IMR-90 (cell line): ENCODE measurements at regions not wholly inside any gene's neighbourhood (a gene's known extent, or its start where the extent isn't known, plus 50 kb on each side); places are given as distances from the start of the nearest gene placed in this dataset.

ENCODE experiments used
- ATAC-seq: fragments of 200-7000 bp; cut with Tn5 transposase; 2 replicates; pipeline ENCODE4 v1.9.1; 2020; ENCODE audit warnings: low read depth, mild to moderate bottlenecking, moderate library complexity
- BruUV-seq: library from RNA; stranded (reverse); fragments of 400-500 nt; replicated peaks from 2 replicates; lab custom pipeline; 2021; lab: Mats Ljungman, UMichigan
- CTCF ChIA-PET: fragments of 300-600 bp; formaldehyde crosslinking; extraction: SDS; loops from one replicate; lab custom pipeline; 2021; ENCODE audit warnings: antibody characterized with exemption; lab: Yijun Ruan, JAX
- POLR2A ChIA-PET: fragments of 300-600 bp; sonication (Branson Sonifier 250); formaldehyde crosslinking; loops from one replicate; lab custom pipeline; 2022; ENCODE audit warnings: antibody characterized with exemption; ENCODE audit not compliant: unreplicated experiment; lab: Charles Lee
- DNase-seq: peaks from one replicate; pipeline ENCODE4 v3.0.0; 2013
- H2AFZ ChIP-seq: replicated peaks from 2 replicates; pipeline ENCODE3; 2013; ENCODE audit warnings: low read length, mild to moderate bottlenecking; ENCODE audit not compliant: poor library complexity
- H2AK5ac ChIP-seq: 2 replicates; pipeline ENCODE4 v1.6.1; 2013; ENCODE audit warnings: low read depth, low read length, inconsistent platforms
- H2AK9ac ChIP-seq: replicated peaks from 2 replicates; pipeline ENCODE3; 2013; ENCODE audit warnings: mild to moderate bottlenecking, low read depth, low read length, moderate library complexity; ENCODE audit not compliant: poor library complexity
- H2BK120ac ChIP-seq: 2 replicates; pipeline ENCODE4 v1.6.1; 2013; ENCODE audit warnings: low read depth, low read length, inconsistent platforms
- H2BK15ac ChIP-seq: 3 replicates; pipeline ENCODE4 v1.6.1; 2013; ENCODE audit warnings: low read depth, low read length, inconsistent platforms
- H2BK20ac ChIP-seq: 2 replicates; pipeline ENCODE4 v1.6.1; 2013; ENCODE audit warnings: low read depth, mild to moderate bottlenecking, inconsistent platforms, low read length, moderate library complexity
- H2BK5ac ChIP-seq: 2 replicates; pipeline ENCODE4 v1.6.1; 2013; ENCODE audit warnings: mild to moderate bottlenecking, low read depth, low read length, inconsistent platforms; ENCODE audit not compliant: poor library complexity, severe bottlenecking
- H3K14ac ChIP-seq: replicated peaks from 2 replicates; pipeline ENCODE4 v1.6.1; 2013; ENCODE audit warnings: low read depth, low read length, inconsistent platforms
- H3K18ac ChIP-seq: 2 replicates; pipeline ENCODE4 v1.6.1; 2013; ENCODE audit warnings: low read depth, low read length, control low read depth
- H3K23ac ChIP-seq: 2 replicates; pipeline ENCODE4 v1.6.1; 2013; ENCODE audit warnings: low read depth, low read length, inconsistent platforms
- H3K27ac ChIP-seq: 2 replicates; pipeline ENCODE4 v1.5.1; 2013; ENCODE audit warnings: mild to moderate bottlenecking, control low read depth, low read length; ENCODE audit not compliant: insufficient read depth
- H3K27me3 ChIP-seq: 2 replicates; pipeline ENCODE4 v1.6.1; 2013; ENCODE audit warnings: low read length; ENCODE audit not compliant: control insufficient read depth, insufficient read depth
- H3K36me3 ChIP-seq: 2 replicates; pipeline ENCODE4 v1.6.1; 2013; ENCODE audit warnings: low read length, mixed read lengths; ENCODE audit not compliant: control insufficient read depth, insufficient read depth
- H3K4ac ChIP-seq: 2 replicates; pipeline ENCODE4 v1.6.1; 2013; ENCODE audit warnings: low read depth, low read length, inconsistent platforms
- H3K4me1 ChIP-seq: 2 replicates; pipeline ENCODE4 v1.6.1; 2013; ENCODE audit warnings: low read length, mixed read lengths; ENCODE audit not compliant: control insufficient read depth, insufficient read depth
- H3K4me2 ChIP-seq: 2 replicates; pipeline ENCODE4 v1.6.1; 2013; ENCODE audit warnings: low read depth, mild to moderate bottlenecking, control low read depth, low read length, moderate library complexity
- H3K4me3 ChIP-seq: 2 replicates; pipeline ENCODE4 v1.5.1; 2013; ENCODE audit warnings: low read depth, mild to moderate bottlenecking, control low read depth, low read length, moderate library complexity; ENCODE audit not compliant: insufficient read depth
- H3K56ac ChIP-seq: 2 replicates; pipeline ENCODE4 v1.6.1; 2013; ENCODE audit warnings: low read length, inconsistent platforms; ENCODE audit not compliant: insufficient read depth; ENCODE audit errors: extremely low read depth
- H3K79me1 ChIP-seq, 2 experiments: 2 replicates each; pipeline ENCODE4 v1.6.1; 2013; ENCODE audit warnings: low read length in 2 of 2, inconsistent platforms in 1 of 2, low read depth in 1 of 2
- H3K9ac ChIP-seq: 2 replicates; pipeline ENCODE4 v1.6.1; 2013; ENCODE audit warnings: low read depth, low read length, control low read depth
- H3K9me1 ChIP-seq: 2 replicates; pipeline ENCODE4 v1.6.1; 2013; ENCODE audit warnings: low read length, inconsistent platforms; ENCODE audit not compliant: insufficient read depth
- H3K9me3 ChIP-seq: 2 replicates; pipeline ENCODE4 v1.6.1; 2013; ENCODE audit warnings: low read length; ENCODE audit not compliant: control insufficient read depth, insufficient read depth
- H4K20me1 ChIP-seq: 2 replicates; pipeline ENCODE4 v1.6.1; 2013; ENCODE audit warnings: low read length, inconsistent platforms; ENCODE audit not compliant: insufficient read depth
- H4K5ac ChIP-seq: 2 replicates; pipeline ENCODE4 v1.6.1; 2013; ENCODE audit warnings: mild to moderate bottlenecking, low read depth, low read length, control low read depth
- H4K8ac ChIP-seq, 2 experiments: 2 replicates each; pipeline ENCODE4 v1.6.1; 2013; ENCODE audit warnings: low read depth in 2 of 2, low read length in 2 of 2, control low read depth in 1 of 2, inconsistent platforms in 1 of 2
- H4K91ac ChIP-seq: 2 replicates; pipeline ENCODE4 v1.6.1; 2013; ENCODE audit warnings: low read depth, low read length, inconsistent platforms; ENCODE audit not compliant: insufficient read depth
- SMC3 ChIP-seq: fragments of 150-350 bp; IDR thresholded peaks from 2 replicates; pipeline ENCODE4 v1.6.1; 2016; ENCODE audit warnings: low read depth, mild to moderate bottlenecking, antibody characterized with exemption, low read length, moderate library complexity
- WGBS, 2 experiments: methylation state at CpG; one replicate each; pipeline versions ENCODE4 v1.1.5 to v1.1.7; 2013; ENCODE audit warnings: missing lambda C conversion rate in 2 of 2; ENCODE audit not compliant: insufficient read length in 1 of 2; ENCODE audit errors: extremely low coverage in 2 of 2; 5-methylcytosine and 5-hydroxymethylcytosine counted together
- dilution Hi-C: fragments of 300-500 bp; cut with HindIII; formaldehyde crosslinking; loops from one replicate; pipeline ENCODE4 v1.14.3; 2018; ENCODE audit warnings: low sequenced_read_pairs; ENCODE audit not compliant: unreplicated experiment
- in situ Hi-C: fragments of 300-500 bp; cut with MboI; formaldehyde crosslinking; loops from 3 replicates; pipeline ENCODE4 v1.14.3; 2019; ENCODE audit warnings: low sequenced_read_pairs, inconsistent platforms, mixed read lengths
- intact Hi-C: fragments of 100-400 bp; cut with micrococcal nuclease; formaldehyde crosslinking; loops from 2 replicates; pipeline ENCODE4 v1.10.0; 2022

GRCh38 chr4:164402554-164402953 is 351.4 kb upstream of the SMIM31 start:
- Histone ChIP-seq H2BK15ac (no peak overlapping the region), H3K56ac (no peak overlapping the region), H3K4ac (no peak overlapping the region), H3K36me3 (no peaks in the 10 kb centered on the region), H2AK9ac (no peak overlapping the region), H3K9me3 (no peaks in the 10 kb centered on the region; the same call in 1 of the 2 replicates), H2AFZ (no peak overlapping the region), H3K9ac (no peak overlapping the region), H3K9me1 (no peaks in the 10 kb centered on the region), H3K27me3 (no peaks in the 10 kb centered on the region), H3K27ac (no peak overlapping the region), H4K91ac (no peak overlapping the region), H4K8ac (no peak overlapping the region), H3K18ac (no peak overlapping the region), H4K20me1 (no peaks in the 10 kb centered on the region), H4K5ac (no peak overlapping the region), H3K79me1 (no peaks in the 10 kb centered on the region), H2BK120ac (no peak overlapping the region), H2BK5ac (no peak overlapping the region), H3K14ac (no peak overlapping the region), H2AK5ac (no peak overlapping the region), H3K4me1 (no peaks in the 10 kb centered on the region), H3K4me3 (no peak overlapping the region), H2BK20ac (no peak overlapping the region), H3K23ac (no peak overlapping the region), H3K4me2 (no peak overlapping the region)
- ATAC-seq (no peak), DNase-seq (no peak)
- intact Hi-C loops = no loop called here
- TF ChIP-seq SMC3 = no peak
- in situ Hi-C loops = no loop called here
- POLR2A ChIA-PET = no interaction called here
- dilution Hi-C loops = no loop called here
- no CpG with 5 or more reads among the region's 1 CpG for WGBS, 2 experiments
- CTCF ChIA-PET = no interaction called here
- BruUV-seq = no TSS peak
